ENCODE measurements at regions not wholly inside any gene's neighbourhood (a gene's known extent, or its start where the extent isn't known, plus 50 kb on each side); places are given as distances from the start of the nearest gene placed in this dataset.

GRCh38 chr7:81503771-81504170 is 266.1 kb downstream of the HGF start:
- no peaks in the 10 kb centered on the region for H3K27me3 ChIP-seq (replicated peaks in 1 of 4; ENCODE audit: control extremely low read depth in 1 of 4, control insufficient read depth in 3 of 4, insufficient read depth in 4 of 4, low read length in 3 of 4)
- H3K9me3 ChIP-seq (ENCODE audit: control extremely low read depth in 1 of 3, control insufficient read depth in 2 of 3, insufficient read depth in 1 of 3, low read length in 2 of 3): no peaks in the 10 kb centered on the region
- TF ChIP-seq EZH2 (IDR thresholded peaks at IDR 0.05; ENCODE audit: borderline replicate concordance, insufficient read depth, low read depth, low read length, poor library complexity, severe bottlenecking) (no peak), CTCF (IDR thresholded peaks at IDR 0.05) (no peak)
- Mint-ChIP-seq H3K9me3 (ENCODE audit: insufficient read depth) (no peaks in the 10 kb centered on the region), H3K4me3 (no peak overlapping the region), H3K4me1 (no peaks in the 10 kb centered on the region), H3K27ac (no peak overlapping the region), H3K27me3 (no peaks in the 10 kb centered on the region)
- H3K4me1 ChIP-seq (ENCODE audit: control insufficient read depth in 2 of 2, insufficient read depth in 2 of 2, low read length in 2 of 2): no peaks in the 10 kb centered on the region
- H3K79me2 ChIP-seq (ENCODE audit: control insufficient read depth, insufficient read depth, low read length): no peaks in the 10 kb centered on the region
- H4K20me1 ChIP-seq (ENCODE audit: control insufficient read depth, insufficient read depth, low read length, poor library complexity, severe bottlenecking): no peaks in the 10 kb centered on the region
- H3K36me3 ChIP-seq (replicated peaks in 1 of 2; ENCODE audit: control extremely low read depth in 1 of 2, control insufficient read depth in 1 of 2, extremely low read depth in 1 of 2, insufficient read depth in 2 of 2, low read length in 1 of 2): no peaks in the 10 kb centered on the region
- intact Hi-C loops (cut with micrococcal nuclease): no loop called here
- ATAC-seq (ENCODE audit: low read depth): no peak
- no peak overlapping the region for H3K9ac ChIP-seq (ENCODE audit: low read length)
- POLR2A ChIA-PET: no interaction called here
- no peak overlapping the region for H3K4me2 ChIP-seq (replicated peaks; ENCODE audit: low read depth, low read length, poor library complexity, severe bottlenecking)
- DNase-seq: no peak
- no peak overlapping the region for H3K4me3 ChIP-seq (ENCODE audit: control extremely low read depth in 1 of 5, extremely low read depth in 1 of 5, insufficient read depth in 1 of 5, low read depth in 2 of 5, low read length in 4 of 5)
- H2AFZ ChIP-seq (ENCODE audit: insufficient read depth, low read depth, low read length, poor library complexity, severe bottlenecking): no peak overlapping the region
- CTCF ChIA-PET: no interaction called here
- no peak overlapping the region for H3K27ac ChIP-seq (ENCODE audit: low read length in 2 of 2)

GRCh38 chr7:81503336-81503735 is 266.5 kb downstream of the HGF start:
- no peaks in the 10 kb centered on the region for H3K4me1 Mint-ChIP-seq
- H3K4me2 ChIP-seq (replicated peaks; ENCODE audit: low read depth, low read length, poor library complexity, severe bottlenecking): no peak overlapping the region
- H3K79me2 ChIP-seq (ENCODE audit: control insufficient read depth, insufficient read depth, low read length): no peaks in the 10 kb centered on the region
- WGBS (ENCODE audit: insufficient coverage): no CpG with 5 or more reads among the region's 4 CpGs
- H3K27ac Mint-ChIP-seq: no peak overlapping the region
- no peak overlapping the region for H3K27ac ChIP-seq (ENCODE audit: low read length in 2 of 2)
- H3K27me3 ChIP-seq (replicated peaks in 1 of 4; ENCODE audit: control extremely low read depth in 1 of 4, control insufficient read depth in 3 of 4, insufficient read depth in 4 of 4, low read length in 3 of 4): no peaks in the 10 kb centered on the region
- no peak overlapping the region for H3K4me3 ChIP-seq (ENCODE audit: control extremely low read depth in 1 of 5, extremely low read depth in 1 of 5, insufficient read depth in 1 of 5, low read depth in 2 of 5, low read length in 4 of 5)
- no peaks in the 10 kb centered on the region for H3K36me3 ChIP-seq (replicated peaks in 1 of 2; ENCODE audit: control extremely low read depth in 1 of 2, control insufficient read depth in 1 of 2, extremely low read depth in 1 of 2, insufficient read depth in 2 of 2, low read length in 1 of 2)
- no peak for DNase-seq
- H2AFZ ChIP-seq (ENCODE audit: insufficient read depth, low read depth, low read length, poor library complexity, severe bottlenecking): no peak overlapping the region
- intact Hi-C loops (cut with micrococcal nuclease): no loop called here
- H3K9me3 Mint-ChIP-seq (ENCODE audit: insufficient read depth): no peaks in the 10 kb centered on the region
- no peak for ATAC-seq (ENCODE audit: low read depth)
- no peak overlapping the region for H3K4me3 Mint-ChIP-seq
- H3K4me1 ChIP-seq (ENCODE audit: control insufficient read depth in 2 of 2, insufficient read depth in 2 of 2, low read length in 2 of 2): no peaks in the 10 kb centered on the region
- TF ChIP-seq EZH2 (IDR thresholded peaks at IDR 0.05; ENCODE audit: borderline replicate concordance, insufficient read depth, low read depth, low read length, poor library complexity, severe bottlenecking): no peak
- no peak for TF ChIP-seq CTCF (IDR thresholded peaks at IDR 0.05)
- no peaks in the 10 kb centered on the region for H4K20me1 ChIP-seq (ENCODE audit: control insufficient read depth, insufficient read depth, low read length, poor library complexity, severe bottlenecking)
- no peak overlapping the region for H3K9ac ChIP-seq (ENCODE audit: low read length)
- H3K9me3 ChIP-seq (ENCODE audit: control extremely low read depth in 1 of 3, control insufficient read depth in 2 of 3, insufficient read depth in 1 of 3, low read length in 2 of 3): no peaks in the 10 kb centered on the region
- CTCF ChIA-PET: no interaction called here
- H3K27me3 Mint-ChIP-seq: no peaks in the 10 kb centered on the region
- POLR2A ChIA-PET: no interaction called here

Measured in B cell (primary cell).